ENCODE measurements at regions not wholly inside any gene's neighbourhood (a gene's known extent, or its start where the extent isn't known, plus 50 kb on each side); places are given as distances from the start of the nearest gene placed in this dataset.

DNA sequence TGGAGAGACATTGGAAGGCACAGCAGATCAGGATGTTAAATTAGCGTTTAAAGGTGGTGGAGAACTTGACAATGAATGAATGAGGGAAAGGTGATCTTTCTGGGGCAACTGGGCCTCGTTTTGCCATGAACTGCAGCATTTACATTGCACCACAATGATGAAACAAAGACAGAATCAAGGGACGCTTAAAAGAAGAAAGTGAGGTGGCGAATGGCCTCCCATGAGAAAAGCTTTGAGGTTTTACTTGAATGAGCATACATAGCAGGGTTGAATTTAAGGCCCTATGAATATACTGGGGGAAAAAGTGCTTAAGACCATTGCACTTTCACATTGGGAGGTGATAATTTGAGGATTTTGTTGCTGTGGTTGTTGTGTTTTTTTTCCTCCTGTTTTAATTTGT, 476.4 kb downstream of the ISL1 start:
- ATAC-seq = no peak
- 60 to 63% methylated on average over 4 of the region's 4 CpGs for WGBS, 2 donors
- TF ChIP-seq, protein P1, sequence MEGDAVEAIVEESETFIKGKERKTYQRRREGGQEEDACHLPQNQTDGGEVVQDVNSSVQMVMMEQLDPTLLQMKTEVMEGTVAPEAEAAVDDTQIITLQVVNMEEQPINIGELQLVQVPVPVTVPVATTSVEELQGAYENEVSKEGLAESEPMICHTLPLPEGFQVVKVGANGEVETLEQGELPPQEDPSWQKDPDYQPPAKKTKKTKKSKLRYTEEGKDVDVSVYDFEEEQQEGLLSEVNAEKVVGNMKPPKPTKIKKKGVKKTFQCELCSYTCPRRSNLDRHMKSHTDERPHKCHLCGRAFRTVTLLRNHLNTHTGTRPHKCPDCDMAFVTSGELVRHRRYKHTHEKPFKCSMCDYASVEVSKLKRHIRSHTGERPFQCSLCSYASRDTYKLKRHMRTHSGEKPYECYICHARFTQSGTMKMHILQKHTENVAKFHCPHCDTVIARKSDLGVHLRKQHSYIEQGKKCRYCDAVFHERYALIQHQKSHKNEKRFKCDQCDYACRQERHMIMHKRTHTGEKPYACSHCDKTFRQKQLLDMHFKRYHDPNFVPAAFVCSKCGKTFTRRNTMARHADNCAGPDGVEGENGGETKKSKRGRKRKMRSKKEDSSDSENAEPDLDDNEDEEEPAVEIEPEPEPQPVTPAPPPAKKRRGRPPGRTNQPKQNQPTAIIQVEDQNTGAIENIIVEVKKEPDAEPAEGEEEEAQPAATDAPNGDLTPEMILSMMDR (IDR thresholded peaks at IDR 0.05) = no peak

DNA sequence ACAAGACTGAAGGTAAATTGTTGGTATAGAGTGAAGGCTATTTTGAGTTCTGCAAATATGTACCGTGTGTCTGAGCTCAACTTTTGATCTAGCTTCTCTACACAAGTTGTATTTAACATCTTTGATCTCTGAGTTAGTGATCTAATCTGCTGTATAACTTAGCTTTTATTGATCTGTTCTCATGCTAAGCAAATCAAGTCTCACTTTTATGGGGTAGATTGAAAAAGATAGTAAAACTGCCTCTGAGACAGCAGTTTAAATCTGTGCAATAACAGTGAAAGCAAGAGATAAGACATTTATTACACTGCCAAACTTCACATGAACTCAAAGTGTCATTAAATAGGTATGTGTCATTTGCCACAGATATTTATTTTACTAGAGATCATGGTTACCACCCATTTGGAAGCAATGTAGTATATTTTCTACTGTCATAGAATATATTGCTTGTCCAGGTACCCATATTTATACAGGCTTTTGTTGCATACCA, 477.3 kb downstream of the ISL1 start:
- 69 to 77% methylated on average over 1 of the region's 1 CpG for WGBS, 2 donors
- H3K4me3 ChIP-seq = no peak overlapping the region
- no peak overlapping the region for H3K27ac ChIP-seq
- ATAC-seq (no peak), DNase-seq (no peak)
- H3K27me3 ChIP-seq = no peaks in the 10 kb centered on the region
- TF ChIP-seq, protein P1 (IDR thresholded peaks at IDR 0.05) = no peak
- no peaks in the 10 kb centered on the region for H3K9me3 ChIP-seq
- no peaks in the 10 kb centered on the region for H3K4me1 ChIP-seq
- H3K36me3 ChIP-seq = no peaks in the 10 kb centered on the region
- intact Hi-C loops (cut with DNase I) = no loop called here

More for the DNA sequence above, 476.4 kb downstream of the ISL1 start:
- H3K27me3 ChIP-seq = no peaks in the 10 kb centered on the region
- H3K4me3 ChIP-seq = no peak overlapping the region
- no peak for DNase-seq
- no peaks in the 10 kb centered on the region for H3K9me3 ChIP-seq
- H3K4me1 ChIP-seq = no peaks in the 10 kb centered on the region
- H3K27ac ChIP-seq = no peak overlapping the region
- intact Hi-C loops (cut with DNase I) = no loop called here
- H3K36me3 ChIP-seq = no peaks in the 10 kb centered on the region

DNA sequence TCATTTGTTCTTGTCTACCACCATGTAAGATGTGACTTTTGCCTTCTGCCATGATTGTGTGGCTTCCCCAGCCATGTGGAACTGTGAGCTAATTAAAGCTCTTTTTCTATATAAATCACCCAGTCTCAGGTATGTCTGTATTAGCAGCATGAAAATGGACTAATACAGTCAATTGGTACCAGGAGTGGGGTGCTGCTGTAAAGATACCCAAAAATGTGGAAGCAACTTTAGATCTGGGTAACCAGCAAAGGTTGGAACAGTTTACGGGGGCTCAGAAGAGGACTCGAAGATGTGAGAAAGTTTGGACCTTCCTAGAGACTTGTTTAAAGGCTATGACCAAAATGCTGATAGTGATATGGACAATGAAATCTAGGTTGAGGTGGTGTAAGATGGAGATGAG, 488.9 kb downstream of the ISL1 start:
- intact Hi-C loops (cut with DNase I) = no loop called here
- Histone ChIP-seq H3K27me3 (no peaks in the 10 kb centered on the region), H3K27ac (no peak overlapping the region), H3K4me3 (no peak overlapping the region), H3K4me1 (no peaks in the 10 kb centered on the region), H3K9me3 (peaks cover 0 to 58% (median 9%) of the 10 kb centered on the region in 11 donors), H3K36me3 (no peaks in the 10 kb centered on the region)
- no peak for DNase-seq
- no peak for ATAC-seq
- TF ChIP-seq, protein P1 (IDR thresholded peaks at IDR 0.05) = no peak
- WGBS, 2 donors = 80 to 83% methylated on average over 2 of the region's 2 CpGs

DNA sequence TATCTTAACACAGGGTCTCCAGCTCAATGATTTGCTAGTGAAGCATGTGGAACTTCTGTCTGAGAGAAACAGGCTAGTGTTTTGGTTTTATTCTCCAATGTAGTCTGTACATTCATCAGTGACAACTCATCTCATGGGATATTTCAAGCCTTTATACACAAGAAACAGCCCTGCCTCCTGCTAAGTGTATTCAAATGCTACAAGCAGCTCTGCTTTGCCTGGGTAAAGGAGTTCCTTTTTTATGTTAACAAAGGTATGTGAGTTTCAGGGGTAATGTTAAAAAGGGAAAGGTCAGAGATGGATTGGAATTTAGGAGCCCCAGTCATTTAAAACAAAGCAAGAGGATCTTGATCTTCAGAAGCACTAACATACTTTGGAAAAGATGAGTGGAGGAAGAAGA, 498.7 kb downstream of the ISL1 start:
- peaks cover 0 to 1% (median 0%) of the 10 kb centered on the region in 11 donors for H3K9me3 ChIP-seq
- H3K4me3 ChIP-seq = no peak overlapping the region
- intact Hi-C loops (cut with DNase I) = no loop called here
- TF ChIP-seq, protein P1 (IDR thresholded peaks at IDR 0.05) = no peak
- H3K4me1 ChIP-seq = no peaks in the 10 kb centered on the region
- H3K36me3 ChIP-seq = no peaks in the 10 kb centered on the region
- no peak overlapping the region for H3K27ac ChIP-seq
- H3K27me3 ChIP-seq = peaks cover 0 to 3% (median 0%) of the 10 kb centered on the region in 7 donors
- DNase-seq (no peak), ATAC-seq (no peak)

Measured in heart right ventricle (tissue), 16 donors.